A673 (cell line): ENCODE measurements at regions not wholly inside any gene's neighbourhood (a gene's known extent, or its start where the extent isn't known, plus 50 kb on each side); places are given as distances from the start of the nearest gene placed in this dataset.

ENCODE experiments used
- BruUV-seq: library from RNA; stranded (reverse); fragments of 400-500 nt; replicated peaks from 2 replicates; lab custom pipeline; 2021; lab: Mats Ljungman, UMichigan
- CTCF ChIA-PET: fragments of 300-600 bp; sonication (Branson Sonifier 250); formaldehyde crosslinking; loops from one replicate; lab custom pipeline; 2022; ENCODE audit warnings: antibody characterized with exemption; lab: Charles Lee
- POLR2A ChIA-PET: fragments of 300-600 bp; sonication (Branson Sonifier 250); formaldehyde crosslinking; loops from one replicate; lab custom pipeline; 2022; ENCODE audit warnings: antibody characterized with exemption; ENCODE audit not compliant: low non-redundant PET; lab: Charles Lee
- DNase-seq: peaks from one replicate; pipeline ENCODE4 v3.0.0-alpha.2; 2015; ENCODE audit warnings: low spot score
- H3K27ac ChIP-seq: fragments of 200-600 bp; sonication (generic); 2 replicates; pipeline ENCODE4 v1.5.1; 2016; ENCODE audit warnings: mixed run types, low read depth, mild to moderate bottlenecking, mixed read lengths, antibody characterized with exemption, low read length; ENCODE audit not compliant: poor library complexity, severe bottlenecking
- H3K27me3 ChIP-seq: fragments of 200-600 bp; sonication (generic); replicated peaks from 2 replicates; pipeline ENCODE4 v1.6.1; 2017; ENCODE audit warnings: mixed run types, low read depth, mild to moderate bottlenecking, mixed read lengths, antibody characterized with exemption, low read length; ENCODE audit not compliant: insufficient read depth, poor library complexity
- H3K36me3 ChIP-seq: fragments of 200-600 bp; sonication (generic); 2 replicates; pipeline ENCODE4 v1.6.1; 2016; ENCODE audit warnings: mixed run types, mild to moderate bottlenecking, mixed read lengths, antibody characterized with exemption, low read length; ENCODE audit not compliant: insufficient read depth, poor library complexity, severe bottlenecking
- H3K4me1 ChIP-seq: fragments of 200-600 bp; sonication (generic); 2 replicates; pipeline ENCODE4 v1.6.1; 2017; ENCODE audit warnings: mixed run types, mild to moderate bottlenecking, mixed read lengths, antibody characterized with exemption, low read length; ENCODE audit not compliant: insufficient read depth, poor library complexity, severe bottlenecking
- H3K4me3 ChIP-seq: fragments of 200-600 bp; sonication (generic); 2 replicates; pipeline ENCODE4 v1.5.1; 2016; ENCODE audit warnings: low read depth, mixed run types, mild to moderate bottlenecking, mixed read lengths, low read length; ENCODE audit not compliant: poor library complexity, severe bottlenecking
- H3K9me3 ChIP-seq: fragments of 200-600 bp; sonication (generic); 2 replicates; pipeline ENCODE4 v1.6.1; 2016; ENCODE audit warnings: mixed run types, low read depth, mild to moderate bottlenecking, mixed read lengths, antibody characterized with exemption, low read length; ENCODE audit not compliant: poor library complexity, severe bottlenecking
- EZH2 ChIP-seq: fragments of 200-600 bp; sonication (generic); IDR thresholded peaks from 2 replicates; pipeline ENCODE4 v1.6.1; 2017; ENCODE audit warnings: borderline replicate concordance, low read depth, mild to moderate bottlenecking, mixed read lengths, antibody characterized with exemption, low read length; ENCODE audit not compliant: poor library complexity, severe bottlenecking
- intact Hi-C: fragments of 100-400 bp; cut with micrococcal nuclease; formaldehyde crosslinking; loops from one replicate; pipeline ENCODE4 v1.10.0; 2022; ENCODE audit not compliant: unreplicated experiment
- TF ChIP-seq, protein P1 (sequence below): fragments of 300-800, 200-600 bp; sonication (generic); conservative IDR thresholded peaks from 2 replicates; pipeline ENCODE4 v1.5.1; 2017; ENCODE audit warnings: low read depth, mild to moderate bottlenecking, antibody characterized with exemption, low read length, moderate library complexity, mixed read lengths

DNA sequence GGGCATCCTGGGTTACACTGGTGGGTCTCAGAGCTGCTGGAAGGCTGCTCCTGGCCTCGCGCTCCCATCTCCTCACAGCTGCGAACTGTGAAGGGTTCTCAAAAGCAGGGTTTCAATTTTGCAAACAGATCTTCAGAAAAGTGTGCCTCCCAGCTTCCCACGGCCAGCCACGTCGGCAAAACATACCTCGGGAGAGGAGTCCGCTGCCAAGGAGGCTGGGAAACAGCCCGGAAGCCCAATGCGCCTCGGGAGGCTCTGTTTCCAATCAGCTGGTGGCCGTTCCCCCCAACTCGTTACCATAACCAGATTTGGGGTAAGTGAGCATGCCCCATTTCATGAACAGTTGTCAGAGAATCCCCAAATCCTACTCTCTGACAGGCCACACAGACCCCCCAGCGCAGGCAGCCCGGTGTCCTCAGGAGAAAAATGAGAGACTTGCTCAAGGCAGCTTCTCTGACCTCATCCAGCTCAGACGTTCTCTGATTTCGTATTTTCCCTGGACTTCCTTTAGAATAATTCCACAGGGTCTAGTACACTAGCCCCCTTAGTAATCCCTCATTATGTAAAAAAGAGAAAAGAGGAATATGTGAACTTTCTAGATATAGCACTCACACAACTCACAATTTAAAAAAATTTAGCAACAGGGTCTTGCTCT is 98.4 kb downstream of the SNX5 start:
- CTCF ChIA-PET = interaction anchor here (0.6 kb wide), 1 partner anchor 725 kb away, joined by 3 read pairs; no protein-coding TSS in a partner anchor
- Histone ChIP-seq H3K4me3 (no peak overlapping the region), H3K4me1 (peaks cover 18% of the 10 kb centered on the region), H3K9me3 (no peaks in the 10 kb centered on the region), H3K27me3 (no peaks in the 10 kb centered on the region), H3K27ac (no peak overlapping the region), H3K36me3 (no peaks in the 10 kb centered on the region)
- no peak for DNase-seq
- POLR2A ChIA-PET = no interaction called here
- TF ChIP-seq EZH2 = no peak
- TF ChIP-seq, protein P1, sequence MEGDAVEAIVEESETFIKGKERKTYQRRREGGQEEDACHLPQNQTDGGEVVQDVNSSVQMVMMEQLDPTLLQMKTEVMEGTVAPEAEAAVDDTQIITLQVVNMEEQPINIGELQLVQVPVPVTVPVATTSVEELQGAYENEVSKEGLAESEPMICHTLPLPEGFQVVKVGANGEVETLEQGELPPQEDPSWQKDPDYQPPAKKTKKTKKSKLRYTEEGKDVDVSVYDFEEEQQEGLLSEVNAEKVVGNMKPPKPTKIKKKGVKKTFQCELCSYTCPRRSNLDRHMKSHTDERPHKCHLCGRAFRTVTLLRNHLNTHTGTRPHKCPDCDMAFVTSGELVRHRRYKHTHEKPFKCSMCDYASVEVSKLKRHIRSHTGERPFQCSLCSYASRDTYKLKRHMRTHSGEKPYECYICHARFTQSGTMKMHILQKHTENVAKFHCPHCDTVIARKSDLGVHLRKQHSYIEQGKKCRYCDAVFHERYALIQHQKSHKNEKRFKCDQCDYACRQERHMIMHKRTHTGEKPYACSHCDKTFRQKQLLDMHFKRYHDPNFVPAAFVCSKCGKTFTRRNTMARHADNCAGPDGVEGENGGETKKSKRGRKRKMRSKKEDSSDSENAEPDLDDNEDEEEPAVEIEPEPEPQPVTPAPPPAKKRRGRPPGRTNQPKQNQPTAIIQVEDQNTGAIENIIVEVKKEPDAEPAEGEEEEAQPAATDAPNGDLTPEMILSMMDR = no peak
- intact Hi-C loops = no loop called here
- no TSS peak for BruUV-seq

DNA sequence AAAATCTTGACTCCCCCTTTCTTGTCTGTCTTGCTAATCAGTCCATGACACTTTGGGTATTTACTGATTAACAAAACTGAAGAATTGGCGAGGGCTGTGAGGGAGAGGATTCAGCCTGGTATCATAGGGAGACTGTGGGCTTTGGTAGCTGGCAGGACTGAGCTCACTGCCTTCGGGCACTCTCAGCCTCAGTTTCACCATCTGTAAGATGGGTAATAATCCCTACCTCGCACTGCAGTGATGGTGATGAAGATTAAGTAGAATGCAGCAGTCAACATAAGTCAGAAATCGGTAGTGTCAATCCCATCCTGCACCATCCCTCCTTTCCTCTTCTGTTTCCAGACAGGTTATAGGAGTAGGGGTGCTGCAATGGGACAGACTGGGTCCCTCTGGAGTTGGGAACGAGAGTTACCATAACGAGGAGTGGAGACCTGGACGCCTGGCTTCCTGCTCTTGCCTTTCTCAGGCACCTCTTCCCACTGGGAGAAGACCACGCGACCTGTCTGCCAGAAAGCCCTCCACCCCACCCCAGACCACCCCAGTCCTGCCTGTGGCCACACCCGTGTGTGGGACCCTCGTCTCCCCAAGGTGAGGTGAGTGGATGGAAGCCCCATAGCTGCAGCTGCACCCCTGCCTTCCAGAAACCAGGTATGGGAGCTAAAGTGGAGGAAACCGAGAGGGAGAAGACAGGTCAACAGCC is 99.1 kb downstream of the SNX5 start:
- CTCF ChIA-PET = no interaction called here
- H3K27me3 ChIP-seq = no peaks in the 10 kb centered on the region
- intact Hi-C loops = no loop called here
- peaks cover 12% of the 10 kb centered on the region for H3K4me1 ChIP-seq
- H3K36me3 ChIP-seq = no peaks in the 10 kb centered on the region
- H3K4me3 ChIP-seq = no peak overlapping the region
- no peak for DNase-seq
- no peak overlapping the region for H3K27ac ChIP-seq
- POLR2A ChIA-PET = no interaction called here
- H3K9me3 ChIP-seq = no peaks in the 10 kb centered on the region
- no TSS peak for BruUV-seq
- TF ChIP-seq, protein P1 = no peak
- TF ChIP-seq EZH2 = no peak

GRCh38 chr20:17868700-17869231 is 99.8 kb downstream of the SNX5 start:
- no peaks in the 10 kb centered on the region for H3K9me3 ChIP-seq
- H3K27me3 ChIP-seq = no peaks in the 10 kb centered on the region
- peaks cover 9% of the 10 kb centered on the region for H3K4me1 ChIP-seq
- ChIA-PET CTCF (no interaction called here), POLR2A (no interaction called here)
- DNase-seq = no peak
- intact Hi-C loops = no loop called here
- no peak overlapping the region for H3K4me3 ChIP-seq
- no peaks in the 10 kb centered on the region for H3K36me3 ChIP-seq
- no TSS peak for BruUV-seq
- TF ChIP-seq, protein P1 = no peak
- TF ChIP-seq EZH2 = no peak
- no peak overlapping the region for H3K27ac ChIP-seq
